Liver (tissue), 3 donors: ENCODE measurements at regions not wholly inside any gene's neighbourhood (a gene's known extent, or its start where the extent isn't known, plus 50 kb on each side); places are given as distances from the start of the nearest gene placed in this dataset.

Source experiments
- ATF3 ChIP-seq: IDR thresholded peaks from 2 replicates; pipeline ENCODE4 v1.6.1; 2016; ENCODE audit warnings: antibody characterized with exemption
- MAX ChIP-seq: IDR thresholded peaks from 2 replicates; pipeline ENCODE4 v1.6.1; 2016; ENCODE audit warnings: antibody characterized with exemption
- RAD21 ChIP-seq, 2 donors: IDR thresholded peaks; 2 replicates each; pipeline ENCODE4 v1.6.1; 2016; ENCODE audit warnings: antibody characterized with exemption in 2 of 2, mild to moderate bottlenecking in 2 of 2
- TAF1 ChIP-seq: conservative IDR thresholded peaks from 2 replicates; pipeline ENCODE4 v1.6.1; 2016; ENCODE audit warnings: antibody characterized with exemption, mild to moderate bottlenecking
- YY1 ChIP-seq: IDR thresholded peaks from 2 replicates; pipeline ENCODE4 v1.6.1; 2016; ENCODE audit warnings: antibody characterized with exemption, mild to moderate bottlenecking
- TF ChIP-seq, protein P1 (sequence below): fragments of 150-350 bp; IDR thresholded peaks from 2 replicates; pipeline ENCODE4 v1.5.1; 2017; ENCODE audit warnings: improper control_type of control experiment, low read depth, low read length; ENCODE audit not compliant: missing input control
- TF ChIP-seq, protein P2 (sequence below): IDR thresholded peaks from 2 replicates; pipeline ENCODE4 v1.6.1; 2016; ENCODE audit warnings: antibody characterized with exemption
- donor health status: healthy.
- donor health status: healthy.

- TF ChIP-seq, protein P1, sequence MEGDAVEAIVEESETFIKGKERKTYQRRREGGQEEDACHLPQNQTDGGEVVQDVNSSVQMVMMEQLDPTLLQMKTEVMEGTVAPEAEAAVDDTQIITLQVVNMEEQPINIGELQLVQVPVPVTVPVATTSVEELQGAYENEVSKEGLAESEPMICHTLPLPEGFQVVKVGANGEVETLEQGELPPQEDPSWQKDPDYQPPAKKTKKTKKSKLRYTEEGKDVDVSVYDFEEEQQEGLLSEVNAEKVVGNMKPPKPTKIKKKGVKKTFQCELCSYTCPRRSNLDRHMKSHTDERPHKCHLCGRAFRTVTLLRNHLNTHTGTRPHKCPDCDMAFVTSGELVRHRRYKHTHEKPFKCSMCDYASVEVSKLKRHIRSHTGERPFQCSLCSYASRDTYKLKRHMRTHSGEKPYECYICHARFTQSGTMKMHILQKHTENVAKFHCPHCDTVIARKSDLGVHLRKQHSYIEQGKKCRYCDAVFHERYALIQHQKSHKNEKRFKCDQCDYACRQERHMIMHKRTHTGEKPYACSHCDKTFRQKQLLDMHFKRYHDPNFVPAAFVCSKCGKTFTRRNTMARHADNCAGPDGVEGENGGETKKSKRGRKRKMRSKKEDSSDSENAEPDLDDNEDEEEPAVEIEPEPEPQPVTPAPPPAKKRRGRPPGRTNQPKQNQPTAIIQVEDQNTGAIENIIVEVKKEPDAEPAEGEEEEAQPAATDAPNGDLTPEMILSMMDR = no peak
- TF ChIP-seq MAX (no peak), RAD21 (IDR thresholded peaks at IDR 0.05) (no peak), YY1 (no peak), TAF1 (no peak), ATF3 (no peak)
- TF ChIP-seq, protein P2, sequence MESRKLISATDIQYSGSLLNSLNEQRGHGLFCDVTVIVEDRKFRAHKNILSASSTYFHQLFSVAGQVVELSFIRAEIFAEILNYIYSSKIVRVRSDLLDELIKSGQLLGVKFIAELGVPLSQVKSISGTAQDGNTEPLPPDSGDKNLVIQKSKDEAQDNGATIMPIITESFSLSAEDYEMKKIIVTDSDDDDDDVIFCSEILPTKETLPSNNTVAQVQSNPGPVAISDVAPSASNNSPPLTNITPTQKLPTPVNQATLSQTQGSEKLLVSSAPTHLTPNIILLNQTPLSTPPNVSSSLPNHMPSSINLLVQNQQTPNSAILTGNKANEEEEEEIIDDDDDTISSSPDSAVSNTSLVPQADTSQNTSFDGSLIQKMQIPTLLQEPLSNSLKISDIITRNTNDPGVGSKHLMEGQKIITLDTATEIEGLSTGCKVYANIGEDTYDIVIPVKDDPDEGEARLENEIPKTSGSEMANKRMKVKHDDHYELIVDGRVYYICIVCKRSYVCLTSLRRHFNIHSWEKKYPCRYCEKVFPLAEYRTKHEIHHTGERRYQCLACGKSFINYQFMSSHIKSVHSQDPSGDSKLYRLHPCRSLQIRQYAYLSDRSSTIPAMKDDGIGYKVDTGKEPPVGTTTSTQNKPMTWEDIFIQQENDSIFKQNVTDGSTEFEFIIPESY = no peak
Observed at GRCh38 chr5:176187276-176188062, 50.8 kb upstream of the SIMC1 start.
